Activated naive CD4-positive, alpha-beta T cell treated with anti-CD3 and anti-CD28 coated beads, Interleukin-2, amount 10 ng/mL, durations not matched to agents 7 days and 5 days (primary cell): ENCODE measurements at regions not wholly inside any gene's neighbourhood (a gene's known extent, or its start where the extent isn't known, plus 50 kb on each side); places are given as distances from the start of the nearest gene placed in this dataset.

Experiments used
- CTCF ChIA-PET: fragments of 350-600 bp; sonication (Branson Sonifier 250); formaldehyde crosslinking; loops from one replicate; lab custom pipeline; 2021; ENCODE audit warnings: antibody characterized with exemption; lab: Charles Lee
- DNase-seq: peaks from one replicate; pipeline ENCODE4 v3.0.0-alpha.2; 2020
- H3K27ac Mint-ChIP-seq: one replicate; pipeline ENCODE4 v1.8.0; 2021; ENCODE audit warnings: mild to moderate bottlenecking, moderate library complexity, mixed read lengths
- H3K27me3 Mint-ChIP-seq: one replicate; pipeline ENCODE4 v1.8.0; 2021; ENCODE audit warnings: mild to moderate bottlenecking, mixed read lengths
- H3K36me3 Mint-ChIP-seq: one replicate; pipeline ENCODE4 v1.8.0; 2021; ENCODE audit warnings: mixed read lengths
- H3K4me1 Mint-ChIP-seq: one replicate; pipeline ENCODE4 v1.8.0; 2021; ENCODE audit warnings: mixed read lengths
- H3K4me3 Mint-ChIP-seq: one replicate; pipeline ENCODE4 v1.8.0; 2021; ENCODE audit warnings: mild to moderate bottlenecking, moderate library complexity, mixed read lengths
- H3K9me3 Mint-ChIP-seq: one replicate; pipeline ENCODE4 v1.8.0; 2021; ENCODE audit warnings: mixed read lengths

DNA sequence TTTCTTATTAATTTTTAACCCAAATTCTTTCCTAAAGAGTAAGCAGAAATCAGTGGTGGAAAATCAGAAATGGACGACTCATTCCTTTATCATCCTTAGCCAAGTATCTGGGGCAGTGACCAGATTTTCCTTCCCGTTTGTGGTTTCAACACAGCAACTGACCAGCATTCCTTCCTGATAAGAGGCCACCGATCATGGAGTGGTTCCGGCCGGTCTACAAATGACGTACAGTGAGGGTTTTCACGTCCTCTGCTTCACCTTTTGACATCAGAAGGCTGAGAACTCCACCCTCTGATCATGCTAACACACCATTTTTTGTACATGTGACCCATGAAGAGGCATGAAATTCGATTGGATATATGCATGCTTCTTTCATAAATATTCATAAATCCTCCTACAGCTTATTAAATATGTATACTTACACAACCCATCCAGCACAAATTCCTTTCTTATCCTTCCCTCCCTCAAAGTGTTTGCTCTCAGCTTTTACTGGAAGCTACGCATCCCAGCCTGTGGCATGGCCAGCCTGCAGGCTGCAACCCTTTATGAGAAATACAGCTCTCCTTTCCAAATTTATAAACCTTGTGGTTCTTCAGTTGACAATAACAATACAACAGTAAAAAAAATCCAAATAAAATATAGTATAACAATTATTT, 173.0 kb upstream of the CASK start:
- H3K9me3 Mint-ChIP-seq: no peaks in the 10 kb centered on the region
- H3K36me3 Mint-ChIP-seq: peaks cover 1% of the 10 kb centered on the region
- CTCF ChIA-PET: no interaction called here
- H3K27me3 Mint-ChIP-seq: no peaks in the 10 kb centered on the region
- H3K27ac Mint-ChIP-seq: no peak overlapping the region
- H3K4me3 Mint-ChIP-seq: no peak overlapping the region
- no peak for DNase-seq
- H3K4me1 Mint-ChIP-seq: peaks cover 13% of the 10 kb centered on the region

DNA sequence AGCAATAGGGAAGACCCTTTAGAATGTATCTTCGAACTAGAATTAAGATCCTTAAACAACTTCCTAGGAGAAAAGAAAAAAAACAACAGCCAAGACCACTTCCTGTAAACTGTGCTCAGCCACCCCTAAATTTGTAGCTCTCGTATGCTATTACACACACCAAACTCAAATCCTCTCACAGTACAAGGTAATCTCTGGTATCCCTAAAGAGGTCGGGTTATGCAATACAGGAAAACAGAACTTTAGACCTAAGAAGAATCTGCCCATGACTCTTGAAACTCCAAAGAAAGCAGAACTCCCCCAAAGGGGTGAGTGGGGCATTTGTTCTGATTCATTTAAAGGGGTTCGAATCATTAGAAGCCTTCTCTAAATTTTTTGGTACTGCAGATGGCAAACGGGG, 170.9 kb upstream of the CASK start:
- H3K36me3 Mint-ChIP-seq: peaks cover 1% of the 10 kb centered on the region

DNA sequence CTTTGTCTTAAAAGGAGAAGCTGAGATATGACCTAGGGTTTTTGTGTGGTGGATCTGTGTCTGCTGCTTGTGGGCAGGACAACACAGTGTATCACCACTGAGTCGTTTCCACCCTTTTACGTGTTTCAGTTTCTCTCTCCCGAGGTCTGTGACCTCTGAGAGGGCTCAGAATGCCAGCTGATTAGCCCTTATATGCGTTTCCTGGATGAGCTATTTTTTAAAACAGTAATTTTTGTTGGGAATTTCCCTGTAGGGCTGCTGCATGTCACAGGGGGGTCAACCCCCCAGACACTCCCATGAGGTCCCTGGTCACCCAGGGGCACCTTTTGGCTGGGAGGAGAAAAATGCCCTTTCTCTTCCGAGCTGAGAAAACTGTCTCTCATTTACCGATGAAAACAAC, 170.4 kb upstream of the CASK start:
- Mint-ChIP-seq H3K27me3 (no peaks in the 10 kb centered on the region), H3K9me3 (no peaks in the 10 kb centered on the region), H3K4me1 (peaks cover 18% of the 10 kb centered on the region), H3K27ac (no peak overlapping the region), H3K36me3 (peaks cover 1% of the 10 kb centered on the region), H3K4me3 (no peak overlapping the region)
- CTCF ChIA-PET: no interaction called here
- DNase-seq: no peak

More for the DNA sequence above, 170.9 kb upstream of the CASK start:
- Mint-ChIP-seq H3K27me3 (no peaks in the 10 kb centered on the region), H3K27ac (no peak overlapping the region), H3K4me1 (peaks cover 15% of the 10 kb centered on the region), H3K9me3 (no peaks in the 10 kb centered on the region), H3K4me3 (no peak overlapping the region)
- no peak for DNase-seq
- CTCF ChIA-PET: no interaction called here

DNA sequence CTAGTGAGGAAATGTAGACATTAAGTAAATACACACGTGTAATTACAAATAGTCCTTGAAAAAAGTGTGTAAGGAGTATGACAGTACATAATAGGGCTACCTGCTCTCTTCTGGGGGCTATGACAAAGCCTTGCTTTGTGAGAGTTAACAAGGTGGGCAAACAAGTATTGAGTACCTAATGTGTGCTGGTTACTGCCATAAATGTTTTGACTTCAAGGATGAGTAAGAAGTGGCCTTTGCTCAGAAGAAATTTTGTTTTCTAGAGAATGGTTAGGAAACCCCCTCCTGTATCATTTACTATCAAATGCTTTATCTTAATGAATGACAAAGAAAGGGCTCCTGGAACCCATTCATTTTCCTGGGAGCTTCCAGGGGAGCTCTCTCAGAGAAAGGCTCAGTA, 167.0 kb upstream of the CASK start:
- CTCF ChIA-PET: no interaction called here
- H3K4me3 Mint-ChIP-seq: no peak overlapping the region
- H3K36me3 Mint-ChIP-seq: no peaks in the 10 kb centered on the region
- DNase-seq: no peak
- no peak overlapping the region for H3K27ac Mint-ChIP-seq
- H3K9me3 Mint-ChIP-seq: no peaks in the 10 kb centered on the region
- H3K27me3 Mint-ChIP-seq: no peaks in the 10 kb centered on the region
- peaks cover 21% of the 10 kb centered on the region for H3K4me1 Mint-ChIP-seq

DNA sequence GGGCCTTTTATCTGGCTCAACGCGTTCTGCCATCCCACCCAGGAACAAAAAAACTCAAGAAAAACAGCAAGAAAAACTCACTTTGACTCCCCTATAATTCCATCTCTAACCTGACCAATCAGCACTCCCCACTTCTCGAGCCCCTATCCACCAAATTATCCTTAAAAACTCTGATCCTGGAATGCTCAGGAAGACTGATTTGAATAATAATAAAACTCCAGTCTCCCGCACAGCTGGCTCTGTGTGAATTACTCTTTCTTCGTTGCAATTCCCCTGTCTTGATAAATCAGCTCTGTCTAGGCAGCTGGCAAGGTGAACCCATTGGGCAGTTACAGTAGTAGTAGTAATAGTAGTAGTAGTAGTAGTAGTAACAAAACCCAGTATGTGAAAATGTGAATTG, 165.7 kb upstream of the CASK start:
- Mint-ChIP-seq H3K27me3 (no peaks in the 10 kb centered on the region), H3K4me1 (peaks cover 13% of the 10 kb centered on the region), H3K9me3 (no peaks in the 10 kb centered on the region), H3K36me3 (no peaks in the 10 kb centered on the region), H3K4me3 (no peak overlapping the region), H3K27ac (no peak overlapping the region)
- CTCF ChIA-PET: no interaction called here
- DNase-seq: no peak

DNA sequence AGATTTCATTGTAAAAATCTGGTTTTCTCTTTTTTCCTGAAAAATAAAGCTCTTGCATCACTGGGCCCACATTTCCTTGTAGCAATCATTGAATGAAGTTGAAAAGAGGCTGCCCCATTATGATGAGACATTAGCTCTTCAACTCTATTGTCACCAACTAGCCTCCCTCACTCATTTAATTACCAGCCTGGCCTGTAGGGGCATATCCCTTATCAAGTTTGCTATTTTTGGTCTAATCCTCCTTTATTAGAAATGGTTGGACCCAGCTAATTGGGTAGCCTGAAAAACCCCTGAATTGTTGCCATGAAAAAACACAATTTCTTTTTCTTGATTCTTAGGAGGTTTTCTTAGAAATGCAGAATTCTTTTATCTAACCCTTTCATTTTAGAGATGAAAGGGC, 164.6 kb upstream of the CASK start:
- CTCF ChIA-PET: no interaction called here
- Mint-ChIP-seq H3K27ac (no peak overlapping the region), H3K4me3 (no peak overlapping the region), H3K4me1 (peaks cover 9% of the 10 kb centered on the region), H3K27me3 (no peaks in the 10 kb centered on the region), H3K9me3 (no peaks in the 10 kb centered on the region), H3K36me3 (no peaks in the 10 kb centered on the region)
- no peak for DNase-seq

DNA sequence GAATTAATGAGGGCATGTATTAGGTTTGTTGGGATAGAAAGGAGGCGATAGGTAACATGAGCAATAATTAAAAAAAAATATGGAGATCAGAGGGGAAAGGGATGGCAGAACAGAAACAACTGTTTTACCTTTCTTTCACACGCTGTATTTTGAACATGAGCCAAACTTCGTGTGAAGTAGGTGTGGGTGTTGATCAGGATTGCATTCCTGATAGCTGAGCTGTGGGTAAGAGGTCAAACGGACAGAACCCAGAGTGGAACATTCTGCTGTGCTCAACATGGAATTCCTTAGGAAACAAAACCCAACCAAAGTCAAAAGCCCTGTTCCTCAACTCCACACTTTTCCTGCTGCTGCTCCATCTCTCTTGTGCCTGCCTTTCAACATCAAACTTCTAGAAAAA, 162.5 kb upstream of the CASK start:
- no peaks in the 10 kb centered on the region for H3K36me3 Mint-ChIP-seq
- CTCF ChIA-PET: no interaction called here
- H3K4me3 Mint-ChIP-seq: no peak overlapping the region
- no peak overlapping the region for H3K27ac Mint-ChIP-seq
- DNase-seq: no peak
- peaks cover 9% of the 10 kb centered on the region for H3K4me1 Mint-ChIP-seq
- H3K27me3 Mint-ChIP-seq: no peaks in the 10 kb centered on the region
- no peaks in the 10 kb centered on the region for H3K9me3 Mint-ChIP-seq

DNA sequence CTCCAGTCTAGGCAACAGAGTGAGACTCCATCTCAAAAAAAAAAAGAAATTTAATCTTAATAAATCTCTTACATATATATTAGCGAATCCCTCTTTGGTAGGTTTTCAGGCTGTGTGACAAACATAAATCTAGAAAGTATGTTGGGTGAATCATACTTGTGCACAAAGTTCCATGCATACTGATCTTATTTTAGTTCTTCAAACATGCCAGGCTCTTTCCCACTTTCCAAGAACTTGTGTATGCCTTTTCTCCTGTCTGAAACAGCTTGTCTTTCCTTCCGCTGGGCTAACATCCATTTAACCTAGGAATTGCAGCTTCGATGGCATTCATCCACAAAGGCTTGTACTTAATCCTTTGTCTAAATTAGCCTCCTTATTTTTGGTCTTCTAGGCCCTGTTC, 156.6 kb upstream of the CASK start:
- Mint-ChIP-seq H3K4me3 (no peak overlapping the region), H3K9me3 (peaks cover 1% of the 10 kb centered on the region), H3K36me3 (peaks cover 4% of the 10 kb centered on the region), H3K4me1 (peaks cover 7% of the 10 kb centered on the region), H3K27me3 (no peaks in the 10 kb centered on the region), H3K27ac (no peak overlapping the region)
- CTCF ChIA-PET: no interaction called here
- no peak for DNase-seq

DNA sequence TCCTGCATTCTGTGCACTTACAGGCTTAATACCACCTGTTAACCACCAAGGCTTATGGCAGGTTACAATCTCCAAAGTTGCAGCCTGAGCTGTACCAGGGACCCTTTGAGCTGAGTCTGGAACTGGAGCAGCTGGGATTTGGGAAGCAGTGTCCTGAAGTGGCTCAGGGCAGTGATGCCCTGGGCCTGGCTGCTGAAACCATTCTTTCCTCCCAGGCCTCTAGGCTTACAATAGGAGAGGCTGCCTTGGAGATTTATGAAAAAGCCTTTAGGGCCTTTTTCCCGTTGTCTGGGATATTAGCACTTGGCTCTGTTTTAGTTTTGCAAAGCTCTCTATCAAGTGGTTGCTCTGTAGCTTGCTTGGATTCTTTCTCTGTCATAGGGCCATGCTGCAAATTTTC, 154.3 kb upstream of the CASK start:
- Mint-ChIP-seq H3K27me3 (no peaks in the 10 kb centered on the region), H3K27ac (no peak overlapping the region), H3K9me3 (peaks cover 1% of the 10 kb centered on the region), H3K4me1 (peaks cover 8% of the 10 kb centered on the region), H3K4me3 (no peak overlapping the region), H3K36me3 (peaks cover 4% of the 10 kb centered on the region)
- no peak for DNase-seq
- CTCF ChIA-PET: no interaction called here

DNA sequence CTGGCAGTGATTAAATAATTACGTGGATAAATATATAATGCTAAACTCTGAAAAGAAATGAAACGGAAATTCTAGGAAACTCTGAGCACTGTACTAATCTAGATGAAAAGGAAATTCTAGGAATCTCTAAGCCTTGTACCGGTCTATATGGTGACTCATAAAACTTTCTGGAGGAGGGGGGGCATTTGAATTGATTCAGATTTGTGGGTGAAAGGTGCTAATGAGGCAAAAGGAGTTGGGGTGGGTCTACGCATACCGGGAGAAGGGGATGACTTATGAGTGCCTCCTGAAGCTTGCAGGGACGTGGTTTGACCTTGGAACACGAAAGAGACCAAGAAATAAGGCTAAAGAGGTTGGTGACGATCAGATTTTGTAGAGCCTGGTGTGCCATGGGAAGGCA, 151.7 kb upstream of the CASK start:
- Mint-ChIP-seq H3K9me3 (peaks cover 1% of the 10 kb centered on the region), H3K27ac (no peak overlapping the region), H3K4me3 (no peak overlapping the region), H3K27me3 (no peaks in the 10 kb centered on the region), H3K4me1 (peaks cover 8% of the 10 kb centered on the region), H3K36me3 (peaks cover 4% of the 10 kb centered on the region)
- CTCF ChIA-PET: no interaction called here
- no peak for DNase-seq

DNA sequence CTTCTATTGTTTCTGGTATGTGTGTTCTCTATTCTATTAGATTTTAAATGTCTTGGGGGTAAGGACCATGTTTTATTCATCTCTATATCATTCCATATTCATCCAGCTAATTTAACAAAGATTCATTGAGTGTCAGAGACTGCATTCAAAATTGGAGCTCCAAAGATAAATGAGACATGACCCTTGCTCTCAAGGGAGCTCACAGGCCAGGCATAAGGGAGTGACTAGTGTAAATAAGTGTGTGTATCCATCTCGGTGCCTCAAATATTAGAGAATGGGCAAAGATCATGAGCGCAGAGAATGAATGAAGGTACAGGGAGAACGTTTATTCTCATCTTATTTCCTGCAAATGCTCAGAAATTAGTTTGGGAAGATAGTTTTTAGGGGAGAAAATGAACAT, 150.1 kb upstream of the CASK start:
- Mint-ChIP-seq H3K36me3 (peaks cover 1% of the 10 kb centered on the region), H3K9me3 (no peaks in the 10 kb centered on the region), H3K4me3 (no peak overlapping the region), H3K27me3 (no peaks in the 10 kb centered on the region), H3K27ac (no peak overlapping the region), H3K4me1 (peaks cover 8% of the 10 kb centered on the region)
- CTCF ChIA-PET: no interaction called here
- no peak for DNase-seq

DNA sequence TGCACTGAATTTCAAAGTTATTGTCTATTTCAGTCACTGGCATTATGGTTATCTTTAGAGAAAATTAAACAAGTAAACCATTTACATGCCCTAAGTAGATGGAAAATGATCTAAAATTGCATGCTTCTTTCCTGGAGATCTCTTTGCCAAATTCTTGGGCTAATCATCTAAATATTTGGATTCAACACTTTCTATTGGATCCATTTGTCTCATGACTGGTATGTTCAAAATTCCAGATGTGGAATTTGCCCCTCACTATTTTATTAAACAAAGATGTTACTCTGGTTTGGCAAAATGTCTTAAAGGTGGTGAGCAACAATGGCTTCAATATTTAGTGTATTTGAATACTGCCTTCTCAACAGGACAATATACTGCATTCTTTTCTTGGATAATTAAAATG, 147.5 kb upstream of the CASK start:
- no peak for DNase-seq
- H3K4me3 Mint-ChIP-seq: no peak overlapping the region
- no peaks in the 10 kb centered on the region for H3K27me3 Mint-ChIP-seq
- H3K4me1 Mint-ChIP-seq: peaks cover 6% of the 10 kb centered on the region
- H3K36me3 Mint-ChIP-seq: no peaks in the 10 kb centered on the region
- H3K27ac Mint-ChIP-seq: no peak overlapping the region
- peaks cover 3% of the 10 kb centered on the region for H3K9me3 Mint-ChIP-seq
- CTCF ChIA-PET: no interaction called here

DNA sequence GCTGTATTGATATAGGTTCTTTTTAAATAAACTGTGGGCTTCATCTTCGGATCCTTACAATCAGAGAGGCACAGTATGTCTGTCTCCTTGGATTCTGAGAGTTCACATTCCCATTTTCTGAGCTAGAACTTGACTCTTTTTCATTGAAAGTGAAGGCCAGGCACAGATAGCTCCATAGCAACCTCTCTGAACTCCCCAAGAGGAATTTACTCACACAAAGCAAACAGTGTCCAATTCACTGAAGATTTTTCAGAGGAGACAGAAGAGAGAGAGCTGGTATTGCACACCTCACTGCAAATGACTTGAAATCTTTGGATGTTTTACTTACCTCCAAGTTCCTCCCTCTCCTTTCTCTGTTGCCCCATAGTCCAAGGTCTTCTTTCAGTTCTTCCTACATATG, 130.9 kb upstream of the CASK start:
- H3K27ac Mint-ChIP-seq: no peak overlapping the region
- CTCF ChIA-PET: no interaction called here
- no peaks in the 10 kb centered on the region for H3K36me3 Mint-ChIP-seq
- H3K9me3 Mint-ChIP-seq: peaks cover 2% of the 10 kb centered on the region
- DNase-seq: no peak
- no peaks in the 10 kb centered on the region for H3K4me1 Mint-ChIP-seq
- H3K4me3 Mint-ChIP-seq: no peak overlapping the region
- H3K27me3 Mint-ChIP-seq: no peaks in the 10 kb centered on the region

DNA sequence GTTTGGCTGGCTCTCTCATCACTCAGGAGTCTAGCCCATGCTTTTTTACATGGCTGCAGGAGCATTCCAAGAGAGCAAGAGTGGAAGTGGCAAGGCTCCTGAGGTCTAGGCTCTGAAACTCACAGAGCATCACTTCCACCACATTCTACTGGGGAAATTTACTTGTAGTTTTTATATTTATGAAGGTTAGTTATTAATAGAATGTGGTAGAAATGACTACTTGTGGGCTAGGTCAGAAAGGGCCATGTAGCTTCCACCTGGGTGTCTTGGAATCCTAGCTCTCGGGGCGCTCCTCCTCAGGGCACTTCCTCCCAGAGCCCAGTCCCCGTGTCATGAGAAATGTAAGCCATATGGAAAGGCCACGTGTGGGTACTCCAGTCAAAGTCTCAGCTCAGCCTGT, 127.0 kb upstream of the CASK start:
- no peaks in the 10 kb centered on the region for H3K4me1 Mint-ChIP-seq
- H3K27ac Mint-ChIP-seq: no peak overlapping the region
- CTCF ChIA-PET: no interaction called here
- no peak for DNase-seq
- H3K36me3 Mint-ChIP-seq: no peaks in the 10 kb centered on the region
- no peak overlapping the region for H3K4me3 Mint-ChIP-seq
- no peaks in the 10 kb centered on the region for H3K27me3 Mint-ChIP-seq
- H3K9me3 Mint-ChIP-seq: peaks cover 2% of the 10 kb centered on the region

DNA sequence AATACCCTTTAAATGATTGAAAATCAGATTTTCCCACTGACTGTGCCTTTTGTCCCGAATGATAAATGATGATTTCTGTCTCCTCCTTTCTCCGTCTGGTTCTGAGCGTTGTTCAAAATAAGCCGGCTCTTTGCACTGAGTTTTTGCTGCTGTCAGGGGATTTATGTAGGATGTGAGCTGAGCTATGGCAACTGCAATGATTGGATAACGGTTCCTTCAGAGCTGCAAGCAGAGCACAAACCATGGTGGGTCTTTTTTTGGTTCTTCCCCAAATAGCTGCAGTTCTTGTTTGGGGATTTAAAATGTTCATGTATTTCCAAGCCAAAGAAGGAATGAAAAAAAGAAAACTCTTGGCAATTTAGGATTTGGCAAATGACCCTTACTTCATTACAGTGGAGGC, 124.5 kb upstream of the CASK start:
- DNase-seq: no peak
- CTCF ChIA-PET: no interaction called here
- H3K36me3 Mint-ChIP-seq: no peaks in the 10 kb centered on the region

DNA sequence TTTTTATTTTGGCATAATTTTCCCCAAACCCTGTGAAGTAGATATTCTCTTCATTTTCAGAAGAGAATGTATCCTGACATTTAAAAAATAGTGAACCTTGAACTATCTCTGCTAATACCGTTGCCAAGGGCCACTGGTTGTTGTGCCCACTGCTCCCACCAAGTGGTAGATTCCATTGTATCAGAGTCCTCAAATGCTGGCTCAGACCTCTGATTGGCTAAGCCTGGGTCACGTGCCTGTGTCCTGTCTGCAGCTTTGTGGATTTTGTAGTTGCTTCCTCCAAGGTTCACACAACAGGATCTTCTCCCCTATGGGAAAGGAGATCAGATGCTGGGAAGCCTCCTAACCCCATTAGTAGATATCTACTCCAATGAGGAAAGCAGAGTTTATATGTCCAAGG, 104.8 kb upstream of the CASK start:
- DNase-seq: no peak
- no peaks in the 10 kb centered on the region for H3K9me3 Mint-ChIP-seq
- H3K4me3 Mint-ChIP-seq: no peak overlapping the region
- H3K4me1 Mint-ChIP-seq: no peaks in the 10 kb centered on the region
- no peaks in the 10 kb centered on the region for H3K36me3 Mint-ChIP-seq
- no peak overlapping the region for H3K27ac Mint-ChIP-seq
- peaks cover under 1% of the 10 kb centered on the region for H3K27me3 Mint-ChIP-seq
- CTCF ChIA-PET: no interaction called here

More for the DNA sequence above, 124.5 kb upstream of the CASK start:
- Mint-ChIP-seq H3K27me3 (no peaks in the 10 kb centered on the region), H3K4me3 (no peak overlapping the region), H3K27ac (no peak overlapping the region), H3K9me3 (peaks cover 2% of the 10 kb centered on the region), H3K4me1 (no peaks in the 10 kb centered on the region)
